ENCODE measurements at regions not wholly inside any gene's neighbourhood (a gene's known extent, or its start where the extent isn't known, plus 50 kb on each side); places are given as distances from the start of the nearest gene placed in this dataset.

GRCh38 chr11:134674974-134675373 is 262.9 kb upstream of the B3GAT1 start:
- DNase-seq: no peak
- TF ChIP-seq EP300 (IDR thresholded peaks at IDR 0.05) (no peak), CTCF (IDR thresholded peaks at IDR 0.05) (no peak), POLR2A (IDR thresholded peaks at IDR 0.05) (no peak)
- intact Hi-C loops (cut with DNase I): no loop called here
- Histone ChIP-seq H3K4me3 (no peak overlapping the region), H3K27me3 (no peaks in the 10 kb centered on the region), H3K4me1 (ENCODE audit: insufficient read depth) (no peaks in the 10 kb centered on the region), H3K36me3 (no peaks in the 10 kb centered on the region), H3K27ac (no peak overlapping the region), H3K9me3 (no peaks in the 10 kb centered on the region)
- WGBS, 3 donors: 34 to 57% (median 50%) methylated on average over 2 of the region's 2 CpGs

- DNase-seq: no peak
- TF ChIP-seq POLR2A (IDR thresholded peaks at IDR 0.05) (no peak), EP300 (IDR thresholded peaks at IDR 0.05) (no peak), CTCF (IDR thresholded peaks at IDR 0.05) (no peak)
- intact Hi-C loops (cut with DNase I): no loop called here
Measured at GRCh38 chr11:134670961-134671370, 258.9 kb upstream of the B3GAT1 start.

GRCh38 chr11:134670247-134670782 is 258.3 kb upstream of the B3GAT1 start:
- no peaks in the 10 kb centered on the region for H3K4me1 ChIP-seq (ENCODE audit: insufficient read depth)
- H3K27ac ChIP-seq: no peak overlapping the region
- DNase-seq: no peak
- no peak for TF ChIP-seq EP300 (IDR thresholded peaks at IDR 0.05)
- no peak for TF ChIP-seq POLR2A (IDR thresholded peaks at IDR 0.05)
- TF ChIP-seq CTCF (IDR thresholded peaks at IDR 0.05): no peak
- H3K4me3 ChIP-seq: no peak overlapping the region
- 49 to 51% (median 50%) methylated on average over 6 of the region's 6 CpGs for WGBS, 3 donors
- intact Hi-C loops (cut with DNase I): no loop called here
- no peaks in the 10 kb centered on the region for H3K9me3 ChIP-seq
- no peaks in the 10 kb centered on the region for H3K27me3 ChIP-seq
- no peaks in the 10 kb centered on the region for H3K36me3 ChIP-seq

More at GRCh38 chr11:134670961-134671370, 258.9 kb upstream of the B3GAT1 start:
- Histone ChIP-seq H3K4me3 (no peak overlapping the region), H3K9me3 (no peaks in the 10 kb centered on the region), H3K4me1 (ENCODE audit: insufficient read depth) (no peaks in the 10 kb centered on the region), H3K27ac (no peak overlapping the region), H3K27me3 (no peaks in the 10 kb centered on the region), H3K36me3 (no peaks in the 10 kb centered on the region)
- WGBS, 3 donors: 33 to 34% (median 33%) methylated on average over 8 of the region's 8 CpGs

GRCh38 chr11:134669796-134670195 is 257.8 kb upstream of the B3GAT1 start:
- DNase-seq: no peak
- no peak overlapping the region for H3K27ac ChIP-seq
- H3K27me3 ChIP-seq: no peaks in the 10 kb centered on the region
- intact Hi-C loops (cut with DNase I): no loop called here
- no peaks in the 10 kb centered on the region for H3K9me3 ChIP-seq
- no peaks in the 10 kb centered on the region for H3K4me1 ChIP-seq (ENCODE audit: insufficient read depth)
- no peaks in the 10 kb centered on the region for H3K36me3 ChIP-seq
- no peak overlapping the region for H3K4me3 ChIP-seq
- WGBS, 3 donors: 78 to 87% (median 87%) methylated on average over 5 of the region's 5 CpGs
- TF ChIP-seq CTCF (IDR thresholded peaks at IDR 0.05) (no peak), EP300 (IDR thresholded peaks at IDR 0.05) (no peak), POLR2A (IDR thresholded peaks at IDR 0.05) (no peak)
